NCI-H1417 (cell line): ENCODE measurements at regions not wholly inside any gene's neighbourhood (a gene's known extent, or its start where the extent isn't known, plus 50 kb on each side); places are given as distances from the start of the nearest gene placed in this dataset.

Source experiments
- DNase-seq, 3 experiments: peaks; one replicate each; lab custom pipeline; 2025; lab: John Stamatoyannopoulos, UW

DNA sequence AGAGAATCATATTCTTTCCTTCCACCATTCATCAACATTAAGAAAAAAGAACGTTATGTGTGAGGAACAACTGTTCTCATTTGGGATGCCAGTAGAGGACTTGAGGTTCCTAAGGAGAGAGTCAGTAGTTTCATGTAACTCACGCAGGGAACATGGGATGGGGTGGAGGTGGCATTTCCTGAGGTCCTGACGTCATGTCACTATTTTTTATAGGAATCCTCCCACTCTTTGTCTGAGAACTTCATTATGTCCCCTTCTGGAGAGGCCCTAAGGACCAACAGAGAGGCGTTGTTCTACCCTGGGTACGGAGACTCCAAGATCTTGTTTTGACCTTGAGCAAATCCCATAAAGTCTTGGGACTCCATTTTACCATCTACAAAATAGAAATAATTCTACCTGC lies 211.7 kb upstream of the SOX9 start:
- no peak for DNase-seq

DNA sequence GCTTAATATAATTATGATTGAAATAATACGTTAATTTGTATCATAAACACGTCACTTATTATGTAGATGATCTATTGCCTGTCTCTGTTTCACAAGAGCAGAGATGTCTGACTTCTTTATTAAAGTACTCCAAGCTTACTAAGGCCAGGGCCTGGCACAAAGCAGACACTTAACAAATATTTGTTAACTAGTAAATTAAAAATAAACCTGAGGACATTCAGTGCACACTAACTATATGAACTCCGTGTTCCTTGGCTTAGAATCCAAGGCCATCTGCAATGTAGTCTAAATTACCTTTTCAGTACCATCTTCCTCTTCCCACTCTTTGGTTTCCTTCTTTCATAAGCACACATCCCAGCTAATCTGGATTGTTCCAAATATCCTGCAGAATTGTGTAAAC lies 210.8 kb upstream of the SOX9 start:
- peak in 1 of 3 experiments; percentile 39 for DNase-seq

DNA sequence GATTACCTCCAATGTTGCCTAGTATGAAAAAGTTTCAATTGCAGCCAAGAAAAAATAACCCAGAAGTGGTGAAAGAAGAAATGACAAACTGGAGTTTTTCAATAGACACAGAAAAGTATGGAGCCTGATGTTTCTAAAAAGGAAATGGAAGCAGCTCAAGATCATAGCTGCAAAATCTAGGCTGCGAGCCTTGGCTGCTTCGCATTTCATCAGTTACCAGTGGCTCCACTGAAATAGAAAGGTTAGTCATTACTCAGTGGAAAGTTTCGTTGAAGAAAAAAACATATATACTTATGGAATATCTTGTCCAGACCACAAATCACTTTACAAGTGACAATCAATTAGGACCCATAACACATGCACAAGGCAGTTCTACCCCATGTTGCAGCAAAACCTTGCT lies 206.8 kb upstream of the SOX9 start:
- DNase-seq = no peak

DNA sequence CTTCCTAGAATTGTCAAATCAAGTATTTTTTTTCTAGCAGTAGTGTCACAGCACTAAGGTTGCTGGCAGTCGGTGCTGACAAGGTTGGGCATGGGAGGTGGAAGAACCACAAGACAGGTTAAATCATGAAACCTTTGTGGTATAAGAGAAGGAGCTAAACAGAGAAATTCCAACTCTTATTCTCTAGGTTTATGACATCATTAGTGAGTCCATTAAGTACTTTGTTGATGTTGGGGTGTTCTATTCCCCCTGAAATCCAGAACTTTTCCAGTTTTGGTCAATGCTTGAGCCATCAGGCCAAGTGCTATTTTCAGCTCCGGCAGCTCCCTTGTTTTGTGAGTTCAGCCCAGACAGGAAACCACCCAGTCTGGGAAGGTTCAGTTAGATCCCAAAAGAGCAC lies 206.0 kb upstream of the SOX9 start:
- DNase-seq = no peak

DNA sequence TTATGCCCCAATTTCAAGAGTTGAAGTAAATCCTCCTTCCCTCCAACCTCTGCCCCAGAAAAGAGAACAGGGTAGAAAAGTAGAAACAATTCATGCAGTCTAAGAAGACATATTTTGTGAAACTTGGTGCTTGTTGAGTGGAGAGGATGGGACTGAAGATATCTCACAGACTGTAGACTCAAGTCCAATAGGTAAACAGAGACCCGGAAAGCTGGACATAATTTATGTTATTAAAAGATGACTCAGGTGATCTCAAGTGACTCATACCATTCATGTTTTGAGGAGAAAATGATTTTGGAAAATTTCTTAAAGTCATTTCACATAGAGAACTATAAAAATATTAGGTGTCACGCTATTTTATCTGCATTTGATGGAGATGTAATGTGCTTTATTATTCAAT lies 203.1 kb upstream of the SOX9 start:
- DNase-seq = no peak

DNA sequence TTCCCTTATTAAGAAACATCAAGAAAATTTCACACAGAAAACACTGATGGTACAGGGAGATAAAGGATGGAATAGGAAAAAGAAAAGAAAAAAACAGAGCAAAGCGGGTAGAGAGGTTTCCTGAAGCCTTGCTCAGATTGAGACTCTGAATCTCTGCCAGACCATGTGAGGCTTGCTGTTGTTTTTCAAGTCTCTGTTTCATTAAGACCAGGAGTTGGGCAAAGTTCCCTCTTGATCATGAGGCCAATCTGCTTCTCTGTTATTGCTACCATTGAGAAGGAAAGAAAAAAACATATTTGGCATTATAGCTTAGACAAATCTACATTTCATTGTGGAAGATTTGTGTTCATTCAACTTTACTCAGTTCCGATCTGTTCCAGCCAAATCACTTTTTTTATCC lies 201.6 kb upstream of the SOX9 start:
- no peak for DNase-seq

DNA sequence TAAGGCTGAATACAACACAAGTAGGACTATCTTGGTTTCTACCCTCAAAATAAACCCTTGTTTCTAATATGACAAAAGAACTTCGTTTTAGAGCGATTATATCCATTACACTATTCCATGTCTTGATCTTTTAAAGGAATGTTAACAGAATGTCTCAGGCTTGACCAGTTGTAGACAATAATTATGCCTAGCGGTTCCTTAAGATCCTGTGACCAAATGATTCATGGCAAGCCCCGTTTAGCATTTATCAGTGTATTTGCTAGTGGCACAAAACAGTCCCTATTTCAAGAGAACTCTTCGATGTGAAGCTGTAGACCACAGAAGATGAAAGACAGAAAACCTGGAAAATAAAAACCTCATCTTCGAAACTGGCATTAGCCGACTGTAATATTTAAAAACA lies 200.9 kb upstream of the SOX9 start:
- no peak for DNase-seq

DNA sequence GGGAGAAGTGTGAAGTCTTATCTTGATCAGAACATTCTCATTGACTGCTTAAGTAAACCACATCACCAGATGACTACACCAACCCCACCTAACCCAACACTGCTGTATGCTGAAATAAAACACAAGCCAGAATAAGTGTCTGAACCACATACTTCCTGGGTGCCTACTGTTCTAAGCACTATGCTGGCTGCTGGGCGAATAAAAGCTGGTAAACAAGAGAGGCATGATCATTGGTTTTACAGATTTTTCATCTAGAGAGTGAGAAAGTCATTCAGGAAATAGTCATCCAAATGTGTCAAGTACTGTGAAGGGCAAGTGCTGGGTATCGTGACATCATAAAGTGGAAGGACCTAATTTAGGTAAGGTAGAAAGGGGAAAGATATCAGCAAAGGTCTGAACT lies 199.0 kb upstream of the SOX9 start:
- no peak for DNase-seq

DNA sequence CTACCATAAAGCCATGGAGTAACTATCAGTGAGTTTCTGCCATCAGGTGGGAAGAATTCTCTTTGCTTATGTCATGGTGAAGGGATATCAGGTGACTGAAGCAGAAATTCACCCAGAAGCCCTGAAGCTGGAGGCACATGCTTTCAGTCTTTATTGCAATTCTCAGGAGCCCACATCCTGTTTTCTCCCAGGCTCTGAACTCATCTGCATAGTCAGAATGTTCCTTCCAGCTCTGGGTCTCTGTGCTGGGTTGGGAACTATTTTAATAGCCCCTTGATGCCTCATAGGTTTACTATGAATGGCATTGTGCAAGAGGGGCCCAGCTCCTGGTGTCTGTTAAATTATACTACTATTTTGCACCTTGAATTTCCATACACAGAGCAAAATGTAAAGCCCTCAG lies 198.4 kb upstream of the SOX9 start:
- DNase-seq = no peak

DNA sequence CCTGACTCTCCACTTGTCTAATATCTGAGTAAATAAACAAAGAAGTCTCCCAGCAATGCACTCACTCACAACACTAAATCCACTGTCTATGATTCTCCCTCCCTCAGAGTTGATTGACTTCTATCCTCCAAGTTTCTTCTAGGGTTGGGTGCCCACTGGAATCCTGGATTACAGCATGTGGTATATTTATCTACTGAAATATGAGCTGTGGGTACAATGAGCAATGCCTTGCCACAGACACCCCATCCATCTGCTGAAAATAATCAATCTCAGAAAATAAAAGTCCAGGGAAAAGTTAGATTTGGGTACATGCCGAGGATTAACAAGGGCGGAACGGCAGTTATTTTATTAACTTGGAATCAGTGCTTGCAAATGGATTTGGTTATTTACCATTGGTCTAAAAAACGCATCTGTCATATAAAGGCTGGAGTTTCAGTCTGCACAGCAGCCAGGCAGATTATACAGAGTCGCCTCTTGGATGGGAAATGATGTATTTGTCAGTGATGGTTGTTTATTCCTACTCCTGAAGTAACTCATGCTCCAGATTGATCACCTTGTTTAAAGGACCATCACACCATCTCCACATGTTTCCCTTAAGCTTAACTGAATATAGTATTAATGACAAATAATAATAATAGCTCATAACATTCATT lies 193.9 kb upstream of the SOX9 start:
- DNase-seq = no peak

DNA sequence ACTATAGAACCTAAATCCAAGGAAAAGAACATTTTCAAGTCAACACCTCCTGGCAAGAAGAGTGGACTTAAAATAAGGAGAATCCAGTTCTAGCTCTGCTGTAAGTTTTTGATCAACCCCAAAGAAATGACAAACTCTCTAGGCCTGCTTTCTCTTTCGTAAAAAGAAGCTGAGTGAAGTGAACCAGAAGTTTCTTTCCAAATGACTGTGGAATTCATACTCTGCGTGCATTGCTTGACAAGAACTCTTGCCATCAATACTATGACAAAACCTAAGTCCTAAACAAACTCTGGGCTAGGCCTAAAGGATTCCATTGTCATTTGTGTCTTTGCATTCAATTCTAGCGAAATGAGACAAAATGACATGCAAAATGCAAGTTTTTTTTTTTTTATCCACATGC lies 187.5 kb upstream of the SOX9 start:
- no peak for DNase-seq

DNA sequence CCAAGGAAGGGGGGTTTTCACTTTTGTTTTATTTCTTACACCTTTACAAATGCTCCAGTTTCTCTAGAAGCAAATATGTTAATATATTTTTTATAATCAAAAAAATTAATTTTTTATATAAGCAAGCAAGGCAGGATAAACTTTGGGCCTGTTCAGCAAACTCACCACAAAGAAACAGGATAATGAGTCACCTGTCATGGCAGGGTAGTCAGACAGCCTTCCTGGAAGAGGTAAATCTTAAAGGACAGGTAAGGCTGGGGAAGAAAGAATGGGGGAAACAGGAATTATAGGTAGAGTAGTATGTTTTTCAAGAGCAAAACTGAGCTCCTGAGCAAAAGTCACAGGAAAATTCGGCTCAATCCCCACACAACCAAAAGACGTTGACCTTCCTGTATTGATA lies 186.3 kb upstream of the SOX9 start:
- DNase-seq = no peak

DNA sequence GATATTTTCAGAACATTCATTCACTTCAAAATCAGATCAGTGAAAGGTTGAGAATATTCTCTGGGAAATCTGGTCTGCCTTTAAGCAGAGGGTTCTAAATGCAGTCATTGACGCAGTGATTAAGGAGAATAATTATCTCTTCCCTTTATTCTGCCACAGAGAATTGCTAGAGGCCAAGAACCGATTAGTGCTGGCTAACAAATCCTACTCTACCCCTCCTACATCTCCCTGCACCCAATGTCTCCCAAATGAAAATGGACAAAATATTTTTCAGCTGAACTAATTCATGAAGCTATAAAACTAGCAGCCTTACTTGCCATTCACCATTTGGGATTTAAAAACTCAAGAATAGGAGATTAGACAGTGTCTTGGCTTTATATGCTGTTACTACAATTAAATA lies 185.5 kb upstream of the SOX9 start:
- DNase-seq = peak in 2 of 3 experiments; percentile 6 to 51

DNA sequence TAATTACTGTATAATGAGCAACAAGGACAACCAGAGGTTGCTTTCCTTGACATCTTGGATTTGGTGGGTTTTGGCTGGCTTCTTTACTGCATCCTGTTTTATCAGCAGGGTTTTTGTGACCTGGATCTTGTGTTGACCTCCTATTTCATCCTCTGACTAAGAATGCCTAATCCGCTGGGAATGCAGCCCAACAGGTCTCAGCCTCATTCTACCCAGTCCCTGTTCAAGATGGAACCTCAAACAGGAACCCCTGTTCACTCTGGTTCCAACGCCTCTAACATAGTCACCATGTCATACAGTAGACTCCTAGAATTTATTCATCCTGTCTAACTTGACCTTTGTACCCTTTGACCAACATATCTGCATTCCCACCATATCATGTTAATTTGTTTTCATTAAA lies 183.8 kb upstream of the SOX9 start:
- DNase-seq = no peak

DNA sequence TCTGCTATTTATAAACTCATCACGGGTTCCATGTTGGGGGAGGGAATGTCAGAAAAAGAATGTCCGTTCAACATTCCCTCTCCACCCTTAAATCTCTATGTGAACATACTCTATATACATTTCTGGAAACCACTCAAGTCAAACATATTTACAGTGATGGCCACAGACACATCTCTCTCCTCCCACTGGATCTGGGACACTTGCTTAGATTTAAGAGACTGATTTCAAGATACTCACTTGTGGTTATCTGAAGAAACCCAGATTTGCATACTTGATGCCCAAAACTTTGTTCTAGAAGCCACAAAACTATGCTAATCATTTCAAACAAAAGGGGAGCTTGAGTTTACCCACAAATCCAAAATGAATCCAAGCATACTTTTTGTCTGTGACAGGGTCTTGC lies 182.9 kb upstream of the SOX9 start:
- DNase-seq = no peak

DNA sequence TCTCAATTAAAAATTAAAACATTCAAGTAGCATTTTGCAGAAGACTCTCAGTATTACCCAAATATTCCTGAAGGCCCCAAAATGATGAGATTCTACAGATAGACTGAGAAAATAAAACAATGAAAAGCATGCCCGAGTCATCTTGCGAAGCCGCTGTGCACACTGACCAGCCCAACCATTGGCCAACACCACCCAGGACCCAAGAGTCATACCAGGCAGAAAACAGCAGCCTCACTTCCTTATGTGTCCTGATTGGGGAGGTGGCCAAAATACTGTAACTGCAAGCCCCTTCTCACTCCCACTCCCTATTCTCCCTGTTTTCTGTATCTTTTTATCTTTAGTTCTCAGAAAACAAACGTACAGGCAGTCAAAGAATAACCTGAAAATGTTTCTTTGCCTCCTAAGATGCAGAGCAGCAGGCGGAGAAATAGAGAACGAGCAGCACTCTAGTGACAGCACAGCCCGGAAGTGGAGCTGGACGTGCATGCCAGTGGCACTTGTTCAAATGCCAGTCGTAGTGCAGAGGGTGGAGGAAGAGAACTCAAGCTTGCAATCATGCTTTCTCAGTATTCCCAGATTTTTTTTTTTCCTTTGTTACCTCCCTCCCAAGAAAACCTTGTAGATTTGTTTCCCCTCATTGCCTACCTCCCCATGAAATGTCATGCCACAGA lies 182.3 kb upstream of the SOX9 start:
- no peak for DNase-seq

DNA sequence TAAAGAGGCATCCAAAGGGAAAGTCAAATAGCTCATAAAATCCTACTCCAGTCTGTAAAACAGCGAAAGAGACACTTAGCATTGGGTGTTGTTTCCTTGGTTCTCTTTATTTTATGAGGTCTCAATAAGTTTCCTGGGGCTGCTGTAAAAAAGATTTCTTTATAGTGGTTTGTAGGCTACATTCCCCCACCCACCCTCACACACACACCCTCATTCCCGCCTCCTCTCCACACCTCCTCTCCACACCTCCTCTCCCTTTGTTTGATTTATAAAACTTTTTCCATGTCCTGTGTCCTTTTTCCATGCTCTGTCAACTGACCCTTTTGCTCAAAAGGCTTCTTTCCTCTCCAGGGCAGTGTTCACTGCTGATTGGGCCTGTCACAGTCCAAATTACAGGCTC lies 178.9 kb upstream of the SOX9 start:
- no peak for DNase-seq

DNA sequence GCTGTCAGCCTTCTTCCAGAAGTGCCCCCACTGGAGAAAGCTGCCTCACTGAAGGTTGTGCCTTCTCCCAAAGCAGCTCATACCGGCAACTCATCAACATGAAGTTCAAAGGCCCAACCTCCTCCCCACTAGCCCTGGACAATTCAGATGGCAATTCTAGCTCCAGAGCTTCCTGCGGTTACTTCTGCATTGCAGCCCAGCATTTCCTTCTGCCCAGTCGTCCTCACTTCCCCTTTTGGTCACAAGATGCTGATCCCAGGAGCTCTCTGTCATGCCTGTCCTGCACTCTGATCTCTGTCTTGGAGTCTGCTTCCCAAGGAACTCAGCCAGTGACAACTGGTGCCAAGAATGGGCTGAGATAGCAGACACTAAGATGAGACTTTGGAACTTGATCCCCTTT lies 178.2 kb upstream of the SOX9 start:
- no peak for DNase-seq

DNA sequence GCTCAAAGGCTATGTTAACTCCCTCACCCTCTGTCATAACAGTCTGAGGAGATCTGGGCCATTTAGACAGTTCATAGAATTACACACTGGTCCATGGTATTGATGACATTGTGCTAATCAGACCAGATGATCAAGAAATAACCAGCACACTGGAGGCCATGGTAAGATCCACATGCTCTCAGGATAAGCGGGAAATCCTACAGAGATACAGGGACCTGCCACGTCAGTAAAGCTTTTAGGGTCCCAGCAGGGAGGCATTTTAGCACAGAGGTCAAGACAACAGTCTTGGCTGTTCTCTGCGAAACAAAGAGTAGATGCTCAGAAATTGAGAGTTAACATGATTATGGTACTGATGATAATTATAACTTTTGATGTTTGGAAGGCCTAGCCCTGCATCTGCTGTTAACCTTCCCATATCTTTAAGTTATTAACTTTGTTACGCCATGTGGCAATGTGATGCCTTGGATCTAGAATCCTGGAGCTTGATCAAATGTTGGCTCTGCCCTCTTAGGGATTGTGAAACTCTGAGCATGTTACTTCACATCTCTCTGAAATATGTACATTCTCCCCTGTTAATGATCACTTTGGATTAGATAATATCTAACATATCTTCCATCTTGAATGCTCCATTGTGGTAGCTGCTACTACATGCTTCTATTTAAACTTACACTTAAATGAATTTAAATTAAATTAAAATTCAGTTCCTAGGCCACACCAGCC lies 172.0 kb upstream of the SOX9 start:
- DNase-seq = no peak

DNA sequence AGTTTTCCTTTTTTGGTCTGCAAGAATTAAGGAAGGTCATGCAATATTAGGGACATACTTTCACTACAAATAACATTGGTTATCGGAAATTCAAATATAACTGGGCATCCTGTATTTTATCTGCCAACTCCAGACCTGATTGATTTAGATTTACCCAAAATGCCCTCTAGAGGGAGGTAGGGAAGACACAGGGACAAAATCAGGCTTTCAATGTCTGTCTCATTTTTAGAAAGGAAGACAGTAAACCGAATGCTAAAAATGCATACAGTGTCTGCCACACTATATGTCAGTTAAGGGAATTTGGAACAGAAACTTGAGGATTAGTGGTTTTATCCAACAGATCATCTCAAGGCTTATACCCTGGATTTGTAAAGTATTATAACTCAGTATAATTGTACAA lies 161.7 kb upstream of the SOX9 start:
- peak in 2 of 3 experiments; percentile 5 for DNase-seq

DNA sequence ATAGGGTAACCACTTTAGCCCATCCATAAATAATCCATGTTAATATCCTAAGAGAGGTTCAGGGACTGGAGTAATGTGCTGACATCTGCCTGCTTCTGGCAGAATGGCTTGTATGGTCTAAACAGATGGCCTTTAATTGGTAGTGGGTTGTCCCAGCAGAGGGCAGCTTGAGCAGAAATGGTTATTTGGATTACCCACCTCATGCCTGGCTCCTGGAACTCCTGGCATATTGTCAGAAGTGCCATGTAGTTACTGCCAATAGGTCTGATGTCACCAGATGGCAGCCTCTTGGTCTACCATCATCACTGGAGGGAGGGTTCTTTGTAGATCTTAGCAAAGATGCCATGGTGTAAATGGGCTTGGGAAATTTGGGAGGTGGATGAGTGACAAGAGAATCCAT lies 157.5 kb upstream of the SOX9 start:
- no peak for DNase-seq

DNA sequence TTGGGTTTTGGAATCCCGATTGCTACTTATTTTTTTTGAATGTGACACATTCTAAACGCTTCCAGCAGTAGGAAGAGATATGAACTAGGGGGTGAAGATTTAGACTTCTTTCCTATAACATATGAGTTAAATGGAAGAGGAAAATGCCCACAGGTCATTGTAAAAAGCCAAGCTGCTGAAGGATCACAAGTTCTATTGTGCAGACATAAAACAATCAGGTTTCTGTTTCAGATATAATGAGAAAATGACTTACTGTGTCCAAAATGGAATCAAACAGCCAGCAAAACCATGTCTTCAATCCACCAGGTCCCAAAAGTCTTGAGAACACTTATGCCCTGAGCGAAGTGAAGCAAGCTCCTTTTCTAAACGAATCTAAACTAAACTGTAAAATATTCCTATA lies 157.0 kb upstream of the SOX9 start:
- no peak for DNase-seq

DNA sequence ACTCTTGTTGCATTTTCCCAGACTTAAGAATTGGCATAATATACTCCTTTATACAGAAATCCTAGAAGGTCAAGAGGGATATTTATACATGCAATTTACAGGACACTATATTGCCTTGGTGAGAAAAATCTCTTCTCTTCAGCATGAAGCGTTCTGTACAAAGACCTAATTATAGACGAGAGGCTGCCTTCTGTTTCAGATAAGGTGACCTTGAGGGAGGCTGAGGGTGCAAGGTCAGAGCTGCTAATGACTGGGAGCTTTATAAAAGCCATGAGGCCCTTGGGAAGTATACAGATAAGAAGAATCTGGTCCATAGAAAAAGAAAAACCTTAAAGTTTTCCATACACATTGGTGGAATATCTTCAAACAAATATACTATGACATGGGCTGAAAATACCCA lies 156.3 kb upstream of the SOX9 start:
- no peak for DNase-seq

DNA sequence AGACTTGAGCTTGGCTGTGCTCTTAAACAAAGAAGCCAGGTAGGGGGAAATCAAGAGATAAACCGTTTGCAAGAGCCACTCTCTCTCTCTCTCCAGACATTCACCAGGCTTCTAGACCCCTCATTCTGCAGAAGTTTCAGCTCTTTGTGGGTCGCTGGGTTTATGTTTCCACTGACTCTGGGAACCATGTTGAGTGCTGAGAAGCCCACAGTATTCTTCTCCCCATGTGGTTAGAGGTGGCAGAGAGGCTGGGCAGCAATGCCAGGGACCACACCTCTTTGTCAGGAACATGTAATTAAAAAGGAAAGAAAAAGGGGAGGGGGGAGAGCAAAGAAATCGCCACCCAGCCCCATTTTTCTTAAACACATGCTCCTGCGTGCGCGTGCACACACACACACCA lies 154.8 kb upstream of the SOX9 start:
- no peak for DNase-seq
